ENCODE measurements at regions not wholly inside any gene's neighbourhood (a gene's known extent, or its start where the extent isn't known, plus 50 kb on each side); places are given as distances from the start of the nearest gene placed in this dataset.

- Histone ChIP-seq H3K27ac (ENCODE audit: extremely low read length, insufficient read depth, low read length) (no peak overlapping the region), H3K9me3 (ENCODE audit: low read length) (no peaks in the 10 kb centered on the region), H3K79me2 (ENCODE audit: insufficient read depth, low read length) (no peaks in the 10 kb centered on the region), H3K4me1 (ENCODE audit: insufficient read depth, low read length) (no peaks in the 10 kb centered on the region), H3K27me3 (ENCODE audit: control insufficient read depth in 1 of 2, insufficient read depth in 2 of 2, low read length in 2 of 2) (no peaks in the 10 kb centered on the region), H2AFZ (ENCODE audit: low read length) (no peak overlapping the region), H3K4me3 (replicated peaks in 1 of 3; ENCODE audit: insufficient read depth in 1 of 3, low read depth in 2 of 3, low read length in 3 of 3) (no peak overlapping the region), H3K36me3 (replicated peaks in 1 of 2; ENCODE audit: control insufficient read depth in 1 of 2, insufficient read depth in 2 of 2, low read length in 2 of 2) (no peaks in the 10 kb centered on the region), H3K4me2 (ENCODE audit: low read depth, low read length) (no peak overlapping the region), H3K9ac (ENCODE audit: insufficient read depth, low read depth, low read length) (no peak overlapping the region), H4K20me1 (ENCODE audit: insufficient read depth, low read length) (no peaks in the 10 kb centered on the region)
- intact Hi-C loops (cut with micrococcal nuclease; ENCODE audit: unreplicated experiment), result no loop called here
- CTCF ChIA-PET (ENCODE audit: low intra/inter-chr PET ratio, low total read pairs), result no interaction called here
- FAIRE-seq, result no peak
- WGBS (ENCODE audit: low lambda C conversion rate), result 0% methylated on average over 1 of the region's 1 CpG
- no peak for ATAC-seq
- no TSS peak for BruUV-seq (replicated peaks)
- in situ Hi-C loops (cut with HindIII; ENCODE audit: extremely low pct_ligation_motif_present, low pct_unique_long_range_greater_than_20kb), result no loop called here
- no peak for DNase-seq (ENCODE audit: low spot score)
- TF ChIP-seq CREB3 (CRISPR knock-in tag; IDR thresholded peaks at IDR 0.05) (no peak), JUND (CRISPR knock-in tag; IDR thresholded peaks at IDR 0.05) (no peak), PHF21A (CRISPR knock-in tag; IDR thresholded peaks at IDR 0.05) (no peak), USF2 (IDR thresholded peaks at IDR 0.05; ENCODE audit: low read depth, low read length) (no peak), USF2 (CRISPR knock-in tag; IDR thresholded peaks at IDR 0.05; ENCODE audit: borderline replicate concordance) (no peak), ZNF207 (IDR thresholded peaks at IDR 0.05; ENCODE audit: borderline replicate concordance) (no peak), TBL1XR1 (IDR thresholded peaks at IDR 0.05; ENCODE audit: borderline replicate concordance, low read length, partially characterized antibody) (no peak), GATAD1 (CRISPR knock-in tag; IDR thresholded peaks at IDR 0.05) (no peak), ZNF740 (CRISPR knock-in tag; IDR thresholded peaks at IDR 0.05) (no peak), PHF5A (CRISPR knock-in tag; IDR thresholded peaks at IDR 0.05; ENCODE audit: low read depth, unreplicated experiment) (no peak), BRCA1 (CRISPR knock-in tag; IDR thresholded peaks at IDR 0.05) (no peak), ZNF512 (CRISPR knock-in tag; IDR thresholded peaks at IDR 0.05) (no peak), ATF1 (CRISPR knock-in tag; IDR thresholded peaks at IDR 0.05) (no peak), SNAPC5 (CRISPR knock-in tag; IDR thresholded peaks at IDR 0.05; ENCODE audit: borderline replicate concordance) (no peak)
- POLR2A ChIA-PET, result no interaction called here
Measured at GRCh38 chr18:29823671-29824070, 1218.9 kb downstream of the DSC3 start.
